GM18499 (cell line): ENCODE measurements at regions not wholly inside any gene's neighbourhood (a gene's known extent, or its start where the extent isn't known, plus 50 kb on each side); places are given as distances from the start of the nearest gene placed in this dataset.
"Not testable (repeated sequence)": the region's sequence is repeated elsewhere in the genome, so short reads cannot be mapped to it uniquely, and the experiment has no call there.

Experiments
- ATAC-seq: cut with Tn5 transposase; IDR thresholded peaks from one replicate; pipeline ENCODE4 v1.9.1; 2021; ENCODE audit warnings: moderate number of reproducible peaks; ENCODE audit not compliant: insufficient read depth, unreplicated experiment

DNA sequence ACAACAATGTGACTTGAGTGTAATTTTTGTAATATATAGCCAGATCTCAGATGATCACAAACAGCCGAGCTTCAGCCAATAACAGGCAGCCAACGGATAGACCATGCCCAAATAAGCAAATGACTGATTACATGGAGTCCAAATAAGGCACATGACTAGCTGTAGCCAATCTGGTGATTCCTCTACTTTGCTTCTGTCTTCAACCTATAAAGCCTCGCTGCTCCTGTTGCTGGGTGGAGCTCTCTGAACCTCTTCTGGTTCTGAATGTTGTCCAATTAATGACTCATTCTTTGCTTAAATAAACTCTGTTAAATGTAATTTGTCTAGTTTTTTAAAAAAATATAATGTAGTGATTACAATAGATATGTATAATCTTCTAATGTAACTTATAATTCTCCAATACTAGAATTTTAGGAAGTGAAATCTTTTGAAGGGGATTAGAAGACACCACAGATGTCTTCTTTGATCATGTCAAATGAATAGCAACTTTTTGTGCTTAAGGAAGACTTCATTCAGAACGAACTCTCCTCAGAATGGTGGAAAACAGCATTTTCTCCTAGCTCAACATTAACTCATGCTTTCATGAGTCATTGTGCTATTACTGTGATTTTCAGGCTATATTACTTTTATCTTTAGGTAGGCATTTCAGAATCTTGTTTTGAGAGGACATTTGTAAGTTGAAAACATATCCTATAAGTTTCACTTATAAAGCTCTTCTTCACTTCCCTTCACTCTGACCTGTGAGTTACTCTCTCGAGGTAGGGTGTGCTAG, 857.8 kb upstream of the B3GALT2 start:
- no peak for ATAC-seq

DNA sequence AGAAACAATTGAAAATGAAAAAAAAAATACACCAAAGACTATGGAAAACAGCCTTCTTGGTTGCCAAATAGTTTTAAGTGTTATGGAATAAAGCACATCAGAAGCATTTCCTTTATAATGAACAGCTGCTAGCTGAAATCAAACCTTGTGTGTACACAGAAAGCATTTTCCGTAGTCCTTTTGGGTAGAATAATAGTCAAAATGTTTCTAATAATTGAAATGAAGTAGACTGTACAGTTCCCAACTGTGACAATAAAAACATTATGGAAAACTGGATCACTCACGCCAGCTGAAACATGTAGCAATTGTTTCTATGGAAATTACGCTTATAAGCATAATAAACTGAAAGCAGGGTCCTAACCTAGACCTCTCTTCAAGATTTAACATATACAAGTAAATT, 856.3 kb upstream of the B3GALT2 start:
- no peak for ATAC-seq

DNA sequence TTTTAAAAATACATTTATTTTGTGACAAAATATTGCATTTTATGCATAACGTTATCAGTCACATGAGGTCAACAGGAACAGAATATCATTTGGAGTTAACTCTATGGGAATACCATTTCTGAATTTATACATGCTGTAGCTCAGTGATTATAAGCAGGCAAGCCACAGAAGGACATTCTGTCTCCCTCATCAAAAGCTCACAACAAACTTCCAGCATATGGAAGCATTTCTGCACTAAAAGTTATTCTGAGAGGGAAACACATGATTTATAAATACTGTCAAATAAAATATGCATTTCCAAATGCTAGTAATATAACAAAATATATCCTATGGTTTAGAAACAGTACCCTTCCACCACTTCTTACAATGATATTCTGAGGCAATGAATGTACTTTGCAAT, 854.1 kb upstream of the B3GALT2 start:
- no peak for ATAC-seq

DNA sequence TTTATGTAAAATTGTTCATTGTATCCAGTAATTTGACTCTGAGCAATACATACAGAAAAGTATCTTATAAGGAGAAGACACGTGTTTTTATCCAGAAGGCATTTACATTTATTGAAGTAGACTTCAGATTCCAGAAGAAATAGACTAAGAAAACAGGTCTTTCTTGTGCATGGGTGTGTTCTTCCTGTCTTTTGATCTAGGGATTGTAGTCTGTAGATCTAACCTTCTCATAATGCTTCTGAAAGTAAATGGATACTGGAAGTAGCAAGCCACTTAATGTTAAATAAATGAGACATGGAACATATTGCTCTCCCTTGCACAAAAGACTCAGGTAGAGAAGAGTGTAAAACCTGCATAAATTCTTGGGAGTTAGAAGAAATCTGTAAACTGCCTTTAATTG, 853.2 kb upstream of the B3GALT2 start:
- ATAC-seq: no peak

DNA sequence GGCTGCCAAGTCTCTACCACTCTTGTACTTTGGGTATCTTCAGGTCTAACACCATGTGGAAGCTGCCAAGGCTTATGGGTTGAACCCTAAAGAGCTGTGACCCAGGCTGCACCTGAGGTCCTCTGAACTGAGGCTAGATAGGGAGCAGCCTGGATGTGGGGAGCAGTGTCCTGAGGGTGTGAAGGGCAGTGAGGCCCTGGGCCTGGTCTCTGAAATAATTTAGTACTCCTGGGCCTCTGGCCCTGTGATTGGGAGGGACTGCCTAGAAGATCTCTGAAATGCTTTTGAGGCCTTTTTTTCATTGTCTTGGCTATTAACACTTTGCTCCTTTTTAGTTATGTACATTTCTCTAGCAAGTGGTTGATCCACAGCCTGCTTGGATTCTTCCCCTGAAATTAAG, 847.2 kb upstream of the B3GALT2 start:
- ATAC-seq: no peak

DNA sequence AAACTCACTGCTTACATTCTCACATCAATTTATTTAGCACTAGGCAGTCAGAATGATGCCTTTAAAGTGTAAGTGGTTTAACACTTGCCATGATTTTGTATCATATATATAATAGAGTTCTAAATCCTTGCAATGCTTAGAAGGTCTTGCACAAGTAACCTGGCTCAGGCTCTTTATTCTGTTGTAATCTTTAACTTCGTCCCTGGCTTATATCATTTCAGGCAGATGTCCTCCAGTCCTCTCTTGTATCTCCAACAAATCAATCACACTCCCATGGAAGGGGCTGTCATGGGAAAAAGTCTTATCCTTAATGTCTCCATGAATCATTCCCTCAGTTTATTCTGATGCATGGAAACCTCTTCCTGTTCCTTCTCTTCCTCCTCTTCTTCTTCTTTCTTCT, 841.6 kb upstream of the B3GALT2 start:
- ATAC-seq: no peak

DNA sequence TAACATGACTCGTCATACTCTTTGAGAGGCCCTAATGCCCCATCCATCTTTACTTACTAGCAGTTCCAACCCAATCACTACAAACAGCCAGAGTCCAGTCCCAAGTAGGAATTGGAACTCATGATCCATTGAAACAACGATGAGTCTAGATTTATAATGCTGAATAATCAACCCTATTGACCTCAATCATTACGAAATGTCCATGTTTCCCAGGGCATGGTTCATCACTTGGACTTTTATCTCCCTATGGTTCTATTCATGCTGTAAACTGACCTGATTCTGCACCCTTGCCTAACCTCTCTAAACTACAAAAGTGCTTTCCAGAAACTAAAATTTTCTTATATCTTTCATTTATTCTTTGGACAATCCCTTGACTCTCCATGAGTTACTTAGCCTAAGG, 840.0 kb upstream of the B3GALT2 start:
- ATAC-seq: no peak

DNA sequence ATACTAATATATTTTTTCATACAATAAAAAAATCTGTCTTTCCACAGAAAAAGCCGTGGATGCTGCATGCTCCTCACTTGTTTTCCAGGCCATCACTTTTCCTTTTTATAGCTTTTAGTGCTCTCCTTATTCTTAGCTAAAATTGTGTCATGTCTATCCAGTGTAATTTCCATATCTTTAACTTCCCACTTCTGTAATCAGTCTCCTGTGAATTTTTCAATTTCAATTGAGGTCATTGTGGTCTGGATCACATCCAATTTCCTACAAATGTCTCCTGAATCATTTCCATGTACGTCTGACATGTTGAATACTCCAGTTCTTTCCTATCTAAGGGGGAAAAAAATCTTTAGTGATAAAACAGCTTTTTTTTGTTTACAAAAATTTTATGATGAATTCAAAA, 838.2 kb upstream of the B3GALT2 start:
- no peak for ATAC-seq

DNA sequence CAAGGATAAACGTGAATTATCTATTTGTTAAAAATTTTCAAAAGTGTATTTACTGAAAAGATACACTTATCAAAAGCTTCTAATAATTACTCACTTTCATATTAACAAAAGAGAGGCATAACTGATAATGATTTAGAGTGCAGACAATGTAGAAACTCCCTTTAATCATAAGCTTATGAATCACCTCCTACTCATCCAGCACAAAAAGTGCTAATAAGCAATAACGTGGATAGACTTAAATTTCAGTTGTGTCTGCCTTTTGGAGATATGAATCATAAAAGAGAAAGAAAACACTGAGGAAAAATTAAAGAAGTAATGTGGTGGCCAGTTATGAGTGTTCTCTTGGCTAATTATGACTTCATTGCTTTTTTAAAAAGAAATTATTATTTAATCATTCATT, 827.6 kb upstream of the B3GALT2 start:
- ATAC-seq: no peak

DNA sequence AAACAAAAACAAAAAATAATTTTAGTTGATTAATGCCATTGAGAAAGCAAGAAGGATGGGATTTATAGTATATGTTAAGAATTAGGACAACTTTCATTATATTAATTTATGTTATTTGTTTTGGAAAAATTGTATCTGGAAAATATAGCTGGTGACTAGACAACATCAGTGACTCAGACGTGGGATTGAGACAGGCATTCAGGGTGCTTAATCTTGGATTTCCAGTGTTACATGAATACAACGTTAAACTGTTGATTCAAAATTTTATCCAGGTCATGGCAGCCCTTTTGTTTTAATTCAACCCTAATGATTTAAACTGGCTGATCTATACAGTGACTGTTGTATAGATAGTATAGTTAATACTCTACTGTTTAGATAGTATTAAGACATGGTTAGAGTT, 827.1 kb upstream of the B3GALT2 start:
- ATAC-seq: no peak

DNA sequence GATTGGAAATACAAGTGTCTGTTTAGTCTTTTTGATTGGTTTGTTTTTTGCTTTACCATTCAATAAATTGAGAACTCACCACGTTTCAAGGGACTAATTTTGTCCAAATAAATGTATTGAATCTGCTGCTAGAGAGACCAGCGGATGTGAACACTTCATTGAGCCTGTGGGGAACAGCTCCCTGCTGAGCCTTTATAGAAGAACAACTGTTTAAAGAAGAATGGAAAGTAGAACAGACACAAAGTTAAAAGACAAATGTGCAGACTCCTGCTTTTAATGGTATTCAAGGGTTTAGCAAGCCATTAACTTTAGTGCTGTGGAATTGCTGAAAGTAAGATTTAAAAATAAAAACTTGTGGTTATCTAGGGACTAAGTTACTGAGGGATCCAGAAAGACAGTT, 817.7 kb upstream of the B3GALT2 start:
- ATAC-seq: no peak

DNA sequence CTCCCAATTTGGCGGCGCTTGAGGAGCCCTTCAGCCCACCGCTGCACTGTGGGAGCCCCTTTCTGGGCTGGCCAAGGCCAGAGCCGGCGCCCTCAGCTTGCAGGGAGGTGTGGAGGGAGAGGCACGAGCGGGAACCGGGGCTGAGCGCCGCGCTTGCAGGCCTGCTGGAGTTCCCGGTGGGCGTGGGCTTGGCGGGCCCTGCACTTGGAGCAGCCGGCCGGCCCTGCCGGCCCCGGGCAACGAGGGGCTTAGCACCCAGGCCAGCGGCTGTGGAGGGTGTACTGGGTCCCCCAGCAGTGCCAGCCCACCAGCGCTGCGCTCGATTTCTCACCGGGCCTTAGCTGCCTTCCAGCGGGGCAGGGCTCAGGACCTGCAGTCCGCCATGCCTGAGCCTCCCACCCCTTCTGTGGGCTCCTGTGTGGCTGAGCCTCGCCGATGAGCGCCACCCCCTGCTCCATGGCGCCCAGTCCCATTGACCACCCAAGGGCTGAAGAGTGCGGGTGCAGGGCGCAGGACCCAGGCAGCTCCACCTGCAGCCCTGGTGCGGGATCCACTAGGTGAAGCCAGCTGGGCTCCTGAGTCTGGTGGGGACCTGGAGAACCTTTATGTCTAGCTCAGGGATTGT, 815.4 kb upstream of the B3GALT2 start:
- not testable (repeated sequence) for ATAC-seq

DNA sequence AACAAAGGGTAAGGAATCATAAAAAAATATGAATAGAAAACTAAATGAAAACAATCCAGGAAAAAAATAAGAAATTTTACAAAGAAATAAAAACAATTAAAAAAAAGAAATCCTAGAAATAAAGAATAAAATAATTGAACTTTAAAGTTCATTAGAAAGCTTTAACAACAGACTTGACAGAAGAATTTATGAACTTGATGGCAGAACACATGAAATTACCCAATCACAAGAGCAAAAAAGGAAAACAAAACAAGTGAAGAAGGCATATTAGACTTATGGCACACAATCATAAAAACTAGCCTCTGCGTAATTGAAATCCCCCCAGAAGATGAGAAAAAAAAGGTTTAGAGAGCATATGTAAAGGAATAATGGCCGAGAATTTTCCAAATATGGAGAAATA, 802.5 kb upstream of the B3GALT2 start:
- ATAC-seq: no peak

DNA sequence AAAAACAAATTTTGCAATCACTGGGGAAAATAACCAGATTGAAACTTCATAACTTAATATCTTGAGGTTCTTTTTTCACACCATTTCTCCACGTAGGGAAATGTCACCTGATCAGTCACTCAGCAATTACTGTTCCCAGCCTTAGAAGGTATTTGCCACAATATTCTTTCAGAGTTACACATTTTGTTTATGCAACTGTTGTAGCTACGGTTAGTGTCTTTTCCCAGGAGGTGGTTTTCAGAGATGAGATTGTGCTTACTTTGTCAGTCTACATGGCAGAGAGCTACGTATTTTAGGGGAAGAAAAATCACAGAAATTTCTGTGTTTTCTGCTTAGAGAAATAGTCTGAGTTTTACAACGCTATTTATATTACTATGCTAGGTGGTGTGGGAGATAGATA, 792.8 kb upstream of the B3GALT2 start:
- ATAC-seq: no peak

DNA sequence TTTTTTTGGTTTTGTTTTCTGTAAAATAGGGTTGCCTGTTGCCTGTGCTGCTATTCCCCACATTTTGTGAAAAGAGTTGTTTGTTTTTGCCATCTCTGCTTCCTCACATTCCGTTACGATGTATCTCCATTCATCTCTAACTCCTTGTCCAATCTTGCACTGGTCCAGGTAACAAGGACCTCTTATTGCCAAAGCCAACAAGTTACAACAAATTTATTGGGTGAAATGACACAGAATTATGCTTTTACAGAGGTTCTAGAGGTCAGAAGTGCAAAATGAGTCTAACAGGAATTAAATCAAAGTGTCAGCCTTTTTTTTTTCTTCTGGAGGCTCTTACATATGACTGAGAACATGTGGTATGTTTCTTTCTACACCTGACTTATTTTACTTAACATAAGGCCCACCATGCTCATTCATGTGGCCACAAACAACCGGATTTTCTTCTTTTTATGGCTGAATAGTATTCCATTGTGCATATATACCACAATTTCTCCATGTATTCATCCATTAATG, 787.9 kb upstream of the B3GALT2 start:
- no peak for ATAC-seq

DNA sequence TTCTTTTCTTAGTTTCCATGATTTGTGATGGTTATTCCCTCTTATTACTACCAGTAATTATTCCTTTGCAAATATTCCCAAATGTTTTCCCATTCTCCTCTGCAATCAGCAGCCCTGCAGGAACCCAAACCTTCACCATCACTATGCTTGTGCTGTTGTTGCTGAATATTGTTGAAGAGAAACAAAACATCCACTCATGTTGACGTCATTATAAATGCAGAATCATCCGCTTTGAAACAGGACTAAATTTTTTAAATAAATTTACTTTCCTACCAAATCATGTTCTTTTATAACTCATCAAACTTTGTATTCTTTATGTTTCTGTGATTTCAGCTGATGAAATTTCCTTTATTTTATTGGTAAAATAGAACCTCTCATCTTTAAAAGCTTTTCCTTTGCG, 787.0 kb upstream of the B3GALT2 start:
- ATAC-seq: no peak

DNA sequence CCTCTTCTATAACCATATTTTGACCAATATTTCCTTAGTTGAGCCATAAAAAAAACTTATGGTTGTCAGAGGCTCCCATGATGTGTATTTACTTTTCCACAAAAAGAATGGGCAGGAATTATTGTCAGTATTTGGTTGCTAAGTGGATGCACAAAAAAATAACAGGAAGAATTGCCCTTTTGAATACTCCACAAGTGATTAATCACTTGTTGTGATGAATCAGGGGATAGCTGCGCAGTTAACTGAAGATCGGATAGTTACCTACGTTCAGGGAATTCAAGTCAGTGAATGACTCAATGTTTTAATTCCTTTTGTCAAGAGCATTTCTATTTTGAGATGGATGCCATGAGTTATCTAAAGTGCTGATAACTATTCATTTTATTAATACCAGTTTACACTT, 785.2 kb upstream of the B3GALT2 start:
- ATAC-seq: no peak

DNA sequence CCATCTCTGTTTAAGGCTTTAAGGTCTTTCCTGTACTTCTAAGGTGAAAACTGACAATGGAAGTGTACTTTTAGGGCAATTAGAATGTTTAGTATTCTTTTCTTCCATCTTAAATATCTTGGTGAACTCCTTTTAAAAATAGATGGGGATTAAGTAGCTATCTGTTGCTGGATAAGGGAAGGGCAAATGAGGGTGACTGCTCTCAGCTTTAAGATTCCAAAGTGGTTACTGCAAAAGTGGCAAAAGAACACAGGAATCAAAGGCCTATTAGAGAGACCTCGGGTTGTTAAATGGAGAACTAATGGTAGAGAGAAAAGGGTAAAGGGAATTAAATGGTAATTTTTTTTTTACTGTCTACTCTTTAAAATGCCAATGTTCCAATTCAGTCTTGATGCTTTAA, 774.1 kb upstream of the B3GALT2 start:
- ATAC-seq: no peak

DNA sequence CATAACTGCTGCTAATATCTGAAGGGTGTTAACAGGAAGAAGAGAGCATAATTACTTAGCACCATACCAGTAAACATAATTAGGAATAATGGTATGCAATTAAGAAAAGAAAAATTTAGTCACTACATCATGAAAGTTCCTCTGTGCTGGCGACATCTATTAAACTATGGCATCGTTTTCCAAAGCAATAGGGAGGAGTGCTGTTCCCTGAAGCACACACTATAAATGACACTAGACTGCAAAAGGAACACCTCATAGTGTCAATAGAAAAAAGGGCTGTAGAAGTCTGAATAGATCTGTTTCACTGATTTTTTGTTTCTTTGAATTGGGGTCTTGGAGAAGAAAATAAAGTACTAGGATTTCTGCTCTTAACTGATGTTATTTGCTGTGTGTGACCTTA, 773.6 kb upstream of the B3GALT2 start:
- ATAC-seq: no peak

DNA sequence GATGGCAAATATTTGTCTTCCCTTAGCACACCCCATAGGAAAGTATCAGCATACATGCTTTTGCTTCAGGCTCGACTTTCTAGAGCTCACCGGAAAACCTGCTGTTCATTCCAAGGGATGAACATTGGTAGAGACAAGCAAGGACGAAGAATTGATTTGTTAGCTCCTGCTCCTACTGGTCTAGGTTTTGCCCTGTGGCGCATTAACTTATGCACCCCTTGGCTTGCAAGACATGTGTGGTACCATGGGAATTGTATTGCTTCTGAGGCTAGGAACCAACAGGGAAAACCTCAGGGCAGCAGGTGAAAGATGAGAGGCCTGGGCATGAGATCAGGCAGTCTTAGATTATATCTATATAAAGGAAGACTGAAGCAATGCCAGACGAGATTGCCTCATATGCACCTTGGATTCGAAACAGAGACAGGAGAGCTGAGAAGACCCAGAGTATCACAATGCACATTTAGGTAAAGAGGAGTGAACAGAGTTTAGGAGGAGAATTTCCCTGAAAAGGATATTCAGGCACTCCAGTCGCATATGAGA, 771.2 kb upstream of the B3GALT2 start:
- ATAC-seq: no peak

DNA sequence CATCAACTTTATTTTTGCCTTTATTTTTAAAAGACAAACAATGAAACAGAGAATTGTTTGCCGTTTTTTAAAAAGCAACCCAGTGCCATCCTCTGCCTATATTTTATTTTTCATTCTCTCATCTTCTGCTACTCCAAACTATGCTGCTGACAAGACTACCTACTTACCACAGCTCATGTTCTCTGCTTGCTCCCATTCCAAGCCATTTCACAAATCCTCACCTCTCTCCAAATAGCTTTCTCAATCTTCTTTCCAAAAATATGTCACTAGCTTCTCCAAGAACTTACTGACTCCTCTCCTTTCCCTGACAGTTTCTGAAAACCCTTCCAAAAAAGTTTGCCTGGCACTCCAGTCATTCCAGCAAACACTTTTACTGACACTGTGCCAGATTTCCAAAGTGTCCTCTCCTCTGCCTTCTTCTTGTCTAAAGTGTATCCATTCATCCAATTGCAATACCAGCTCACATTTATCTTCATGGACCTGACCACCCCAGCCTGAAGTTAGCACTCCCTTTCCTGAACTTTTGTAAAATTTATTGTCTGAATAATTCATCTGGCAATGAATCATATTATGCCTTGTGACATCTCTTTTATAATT, 766.5 kb upstream of the B3GALT2 start:
- ATAC-seq: no peak
